ENCODE measurements at regions not wholly inside any gene's neighbourhood (a gene's known extent, or its start where the extent isn't known, plus 50 kb on each side); places are given as distances from the start of the nearest gene placed in this dataset.
A peak's percentile ranks its signal among the peaks of the same experiment; 100 is the strongest.

GRCh38 chr21:14616380-14617039 lies 70.4 kb upstream of the SAMSN1 start:
- H3K27me3 Mint-ChIP-seq (ENCODE audit: low read depth) = no peaks in the 10 kb centered on the region
- H3K23me2 ChIP-seq (ENCODE audit: insufficient read length, low read depth, low read length, poor library complexity, severe bottlenecking) = no peaks in the 10 kb centered on the region
- no peak overlapping the region for H3K23ac ChIP-seq (ENCODE audit: insufficient read length, low read depth, low read length)
- H2BK20ac ChIP-seq (ENCODE audit: low read depth, low read length, poor library complexity, severe bottlenecking) = no peak overlapping the region
- no peak for DNase-seq
- H4K20me1 ChIP-seq (ENCODE audit: control insufficient read depth, insufficient read depth, insufficient read length) = no peaks in the 10 kb centered on the region
- no peaks in the 10 kb centered on the region for H3K79me2 ChIP-seq (ENCODE audit: insufficient read depth, low read length)
- no peaks in the 10 kb centered on the region for H3K27me3 ChIP-seq (ENCODE audit: insufficient read depth, low read length)
- peaks cover 14 to 26% (median 18%) of the 10 kb centered on the region in 3 experiments for H3K36me3 Mint-ChIP-seq (ENCODE audit: insufficient read depth in 1 of 3, low read depth in 3 of 3)
- peak overlapping the region; percentile 93 to 99 (median 98) for H3K27ac Mint-ChIP-seq
- WGBS (ENCODE audit: extremely low coverage, insufficient read length, low lambda C conversion rate) = no CpG with 5 or more reads among the region's 4 CpGs
- H3K4me1 Mint-ChIP-seq = peaks cover 71 to 77% of the 10 kb centered on the region in 2 experiments
- H2BK15ac ChIP-seq (ENCODE audit: low read depth, low read length) = no peak overlapping the region
- H4K91ac ChIP-seq (ENCODE audit: insufficient read length, low read depth, low read length) = no peak overlapping the region
- H3K4me2 ChIP-seq (ENCODE audit: insufficient read depth, insufficient read length, low read length) = peak overlapping the region; percentile 3
- H3K56ac ChIP-seq (ENCODE audit: insufficient read length, low read depth, low read length) = no peak overlapping the region
- H2AFZ ChIP-seq (ENCODE audit: low read length) = no peak overlapping the region
- H3K4me1 ChIP-seq (ENCODE audit: insufficient read depth, low read length) = peaks cover 9% of the 10 kb centered on the region; the same call in 1 of the 2 replicates
- peak overlapping the region; percentile 59 for H4K5ac ChIP-seq (ENCODE audit: insufficient read length, low read depth, low read length)
- H2BK12ac ChIP-seq (ENCODE audit: insufficient read length, low read depth, low read length) = no peak overlapping the region
- H3T11ph ChIP-seq (ENCODE audit: low read length) = peak overlapping the region; percentile 36
- peak overlapping the region; percentile 38 to 63; a peak in 4 of 5 replicates for H3K4me3 Mint-ChIP-seq
- peaks cover 12% of the 10 kb centered on the region for H3K9me3 ChIP-seq (ENCODE audit: control insufficient read depth, low read depth, low read length)
- no peaks in the 10 kb centered on the region for H3K79me1 ChIP-seq (ENCODE audit: insufficient read depth, low read depth, low read length, poor library complexity, severe bottlenecking)
- no peak overlapping the region for H4K8ac ChIP-seq (replicated peaks; ENCODE audit: insufficient read length, low read depth, low read length)
- peak overlapping the region; percentile 25 for H2AK5ac ChIP-seq (ENCODE audit: insufficient read length, low read length)
- peak overlapping the region; percentile 61 for H2BK120ac ChIP-seq (ENCODE audit: low read depth, low read length, poor library complexity, severe bottlenecking)
- peak overlapping the region; percentile 9 for H3K9ac ChIP-seq (ENCODE audit: extremely low read depth, insufficient read length, low read length)
- no peak for TF ChIP-seq CTCF (conservative IDR thresholded peaks at IDR 0.05)
- H3K9me3 Mint-ChIP-seq = peaks cover 18 to 19% of the 10 kb centered on the region in 2 experiments
- H2BK5ac ChIP-seq (ENCODE audit: insufficient read length, low read length) = peak overlapping the region; percentile 95
- H3K14ac ChIP-seq (ENCODE audit: insufficient read depth, low read length) = no peak overlapping the region
- H3K27ac ChIP-seq (ENCODE audit: insufficient read length, low read depth, low read length) = peak overlapping the region; percentile 99
- no peak overlapping the region for H3K18ac ChIP-seq (ENCODE audit: insufficient read length, low read depth, low read length)
- no peak overlapping the region for H3K4ac ChIP-seq (ENCODE audit: low read depth, low read length)

Data from H9 (cell line).